C1 segment of cervical spinal cord (tissue), 14 donors: ENCODE measurements at regions not wholly inside any gene's neighbourhood (a gene's known extent, or its start where the extent isn't known, plus 50 kb on each side); places are given as distances from the start of the nearest gene placed in this dataset.

ENCODE experiments used
- DNase-seq, 14 donors: peaks; one replicate each; lab custom pipeline; 2025; lab: John Stamatoyannopoulos, UW

DNA sequence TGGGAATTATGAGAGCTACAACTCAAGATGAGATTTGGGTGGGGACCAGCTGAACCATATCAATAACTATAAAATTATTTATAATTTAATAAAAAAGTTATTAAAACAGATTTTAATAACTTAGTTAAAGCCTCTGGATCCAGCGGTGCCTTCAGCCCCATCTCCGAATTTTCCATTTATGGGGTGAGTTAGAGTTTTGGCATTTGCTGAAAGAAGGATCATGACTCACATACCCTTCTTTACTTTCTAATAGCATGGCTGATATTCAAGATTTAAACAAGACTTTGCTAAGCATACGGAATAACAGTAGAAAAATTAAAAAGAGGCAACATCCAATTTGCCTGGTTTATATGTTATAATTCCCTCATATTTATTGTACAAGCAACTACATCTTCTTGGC lies 94.5 kb downstream of the RDH14 start:
- no peak for DNase-seq

DNA sequence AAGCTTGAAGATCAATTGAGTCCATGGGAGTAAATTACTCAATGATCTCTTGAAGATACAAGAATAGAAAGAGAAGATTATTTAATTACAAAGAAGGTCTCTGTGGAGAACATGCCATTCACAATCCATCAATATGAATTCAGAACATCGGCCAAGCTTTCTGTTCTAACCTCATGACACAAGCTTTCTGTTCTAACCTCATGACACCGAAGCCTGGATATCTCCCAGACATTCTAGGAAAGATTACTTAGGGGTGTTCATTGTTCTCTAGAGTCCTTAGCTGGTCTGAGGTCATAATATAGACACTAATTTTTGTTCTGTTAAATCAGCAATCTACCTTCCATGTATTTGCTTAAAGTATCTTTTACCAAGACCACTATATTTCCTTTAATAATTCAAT lies 95.5 kb downstream of the RDH14 start:
- no peak for DNase-seq

DNA sequence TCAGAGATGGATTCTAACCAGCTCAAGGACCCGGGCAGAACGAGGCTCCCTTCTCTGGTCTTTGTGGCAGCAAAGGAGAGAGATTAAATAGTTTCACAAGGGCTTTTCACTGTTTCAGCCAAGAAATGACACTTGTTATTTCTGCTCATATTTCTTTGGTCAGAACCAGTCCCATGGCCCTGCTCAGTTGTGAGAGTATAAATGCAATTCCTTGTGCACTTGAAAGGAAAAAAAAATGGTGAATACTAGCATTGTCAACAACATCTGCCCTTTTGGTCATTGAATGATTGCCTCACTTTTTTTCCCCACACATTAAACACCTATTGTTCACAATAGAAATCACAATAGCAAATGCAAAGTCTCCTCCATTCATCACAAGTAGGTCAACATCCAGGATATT lies 104.4 kb downstream of the RDH14 start:
- peak in 2 of 14 donors; percentile 9 to 14 for DNase-seq

DNA sequence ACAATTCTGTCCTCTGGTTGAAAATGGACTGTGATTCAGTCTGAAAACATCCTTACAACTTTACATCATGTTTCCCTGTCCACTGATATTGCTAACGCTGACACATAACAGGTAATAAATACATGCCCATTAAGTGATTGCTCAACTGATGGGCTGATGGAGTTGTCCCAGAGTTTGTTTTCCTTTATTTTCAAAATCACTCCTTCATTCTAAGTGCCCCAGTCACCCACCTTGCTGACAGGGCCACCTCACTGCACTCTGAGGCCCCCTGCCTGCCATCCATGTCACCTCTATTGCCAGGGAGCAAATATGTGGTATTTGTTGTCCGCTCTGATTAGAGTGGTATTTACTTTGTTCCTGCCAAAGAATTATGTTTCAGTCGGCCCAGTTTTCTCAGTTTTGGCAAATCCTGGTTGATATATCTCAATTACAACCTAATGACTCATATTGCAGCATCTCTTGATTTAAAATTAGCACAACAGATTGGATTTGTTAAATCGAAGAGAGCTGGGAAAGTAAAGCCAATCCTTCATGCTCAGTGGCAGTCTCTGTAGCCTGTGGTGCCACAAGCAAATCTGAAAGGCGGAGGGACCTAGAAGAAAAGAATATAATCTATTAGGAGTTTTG lies 105.1 kb downstream of the RDH14 start:
- no peak for DNase-seq

DNA sequence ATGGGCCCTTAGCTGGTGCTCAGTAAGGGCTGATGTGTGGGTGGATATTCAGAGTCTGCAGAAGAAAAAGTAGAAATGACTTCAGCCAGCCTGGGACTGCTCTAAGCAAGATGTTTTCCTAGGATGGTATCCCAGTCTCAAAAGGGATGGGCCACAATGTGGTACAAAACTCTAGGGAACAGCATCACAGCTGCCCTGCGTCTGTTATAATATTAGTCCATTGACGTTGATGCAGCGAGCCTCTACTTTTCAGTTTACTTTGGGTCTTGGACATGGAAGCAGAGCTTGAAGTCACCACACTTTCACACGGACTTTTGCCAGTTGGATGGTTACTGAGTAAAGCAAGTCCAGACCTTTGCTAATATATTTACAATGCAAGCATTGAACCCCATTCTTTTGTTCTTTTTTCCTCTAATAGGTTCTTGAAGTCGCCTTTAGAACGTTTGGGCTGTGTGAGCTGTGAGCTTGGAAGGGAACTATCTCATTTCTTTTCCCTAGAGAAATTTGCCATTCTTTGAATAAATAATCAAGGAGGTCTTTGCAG lies 105.7 kb downstream of the RDH14 start:
- no peak for DNase-seq

DNA sequence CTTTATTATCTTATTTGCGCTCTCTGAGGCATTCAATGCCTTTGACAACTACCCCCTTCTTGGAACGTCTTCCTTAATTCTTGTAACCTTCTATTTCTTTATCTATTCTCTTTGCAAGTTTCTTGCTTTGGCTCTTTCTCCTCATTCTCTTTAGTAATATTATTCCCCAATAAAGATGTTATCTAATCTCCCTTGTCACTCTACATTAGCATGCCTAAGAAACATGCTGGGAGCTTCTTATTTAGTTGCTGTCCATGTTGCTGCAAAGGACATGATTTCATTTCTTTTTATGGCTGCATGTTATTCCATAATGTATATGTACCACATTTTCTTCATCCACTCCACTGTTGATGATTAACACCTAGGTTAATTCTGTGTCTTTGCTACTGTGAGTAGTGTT lies 113.7 kb downstream of the RDH14 start:
- DNase-seq, result no peak

DNA sequence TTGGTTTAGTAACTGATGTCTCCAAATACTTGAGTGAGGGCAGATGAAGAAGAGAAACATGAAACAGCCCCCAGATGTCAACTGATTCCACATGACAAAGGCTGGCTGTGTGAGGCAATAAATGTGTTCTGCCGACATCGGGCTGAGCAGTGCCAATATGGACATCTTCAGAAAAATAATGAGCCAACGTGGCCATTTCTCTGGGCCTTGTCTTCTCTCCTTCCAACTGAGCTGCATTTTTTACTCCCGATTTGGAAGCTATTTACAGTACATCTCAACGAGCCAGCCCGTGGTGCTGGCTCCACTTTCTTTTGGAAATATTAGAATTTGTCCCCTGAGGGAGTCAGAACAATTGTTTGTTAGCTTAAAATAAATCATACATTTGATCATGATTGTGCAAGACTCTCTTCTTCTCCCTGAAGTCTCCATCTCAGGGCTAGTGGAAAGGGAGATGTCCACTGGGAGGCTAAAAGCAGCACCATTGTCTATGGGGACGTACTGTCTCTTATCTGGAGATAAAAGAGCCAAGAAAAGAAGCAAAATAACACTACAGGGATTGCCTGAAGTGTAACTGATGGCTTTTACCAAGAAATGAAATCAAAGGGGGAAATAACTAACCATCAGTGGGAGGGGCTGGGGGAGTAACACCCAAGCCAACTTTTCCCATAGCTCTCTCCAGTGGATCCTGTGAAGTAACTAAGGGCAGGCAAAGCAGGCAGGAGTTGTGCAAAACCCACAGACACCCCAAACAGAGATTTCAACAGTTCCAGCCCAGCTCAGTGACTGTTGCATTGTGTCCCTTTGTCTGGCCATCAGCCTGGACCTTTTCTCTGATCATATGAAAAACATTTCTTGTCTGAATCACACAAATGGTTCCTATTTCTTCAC lies 114.8 kb downstream of the RDH14 start:
- DNase-seq, result no peak

DNA sequence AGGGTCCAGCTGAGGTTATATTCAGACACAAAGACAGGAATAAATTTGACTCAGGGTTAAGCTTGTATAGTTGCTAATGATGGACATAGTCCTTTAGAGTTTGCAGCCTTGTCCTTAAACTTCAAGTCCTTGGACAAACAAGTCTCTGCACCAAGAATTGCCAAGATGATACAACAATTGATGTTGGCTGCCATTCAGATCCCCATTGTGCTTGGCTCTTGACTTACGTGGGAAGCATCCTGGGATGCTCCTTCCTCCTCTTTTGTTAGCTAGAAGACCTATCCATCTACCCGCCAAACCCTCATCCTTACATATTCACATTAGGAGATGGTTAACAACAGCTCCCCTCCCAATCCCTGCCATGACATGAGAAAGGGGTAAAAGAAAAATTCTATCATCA lies 115.6 kb downstream of the RDH14 start:
- DNase-seq, result no peak

DNA sequence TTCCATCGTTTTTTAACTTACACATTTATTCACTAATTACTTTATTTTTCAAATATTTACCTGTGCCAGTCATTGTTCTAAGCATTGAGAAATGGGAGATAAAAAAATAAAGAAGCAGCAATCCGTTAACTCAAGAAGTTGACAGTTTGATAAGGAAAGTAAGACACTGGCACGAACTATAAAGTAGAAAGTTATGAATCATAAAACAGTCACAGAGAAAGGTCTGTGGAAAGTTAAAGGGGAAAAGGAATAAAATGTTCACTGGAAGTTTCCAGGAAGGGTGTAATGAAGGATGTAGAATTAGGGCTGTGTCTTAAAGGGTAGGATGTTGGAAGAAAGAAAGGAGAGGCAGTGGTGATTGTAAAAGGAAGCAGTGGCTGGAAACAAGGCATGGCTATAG lies 118.9 kb downstream of the RDH14 start:
- no peak for DNase-seq

DNA sequence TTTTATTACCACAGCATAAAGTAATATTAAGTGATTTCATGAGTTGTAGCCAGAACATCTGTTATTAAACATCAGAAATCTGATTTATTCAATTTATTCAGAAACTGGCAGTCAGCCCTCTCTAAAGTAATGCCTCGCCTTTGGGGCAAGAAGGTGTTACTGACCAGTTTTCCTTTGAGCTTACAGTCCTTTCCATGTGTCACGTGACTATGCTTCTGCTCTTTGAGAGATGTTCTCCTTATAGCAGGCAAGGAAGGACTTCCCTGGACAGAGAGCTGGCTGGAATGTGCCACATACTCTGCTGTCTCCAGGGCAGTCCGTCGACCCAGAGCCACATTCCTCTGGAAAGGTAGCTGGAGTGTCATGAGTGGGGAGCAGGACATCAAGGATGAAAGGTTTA lies 119.7 kb downstream of the RDH14 start:
- DNase-seq, result no peak

DNA sequence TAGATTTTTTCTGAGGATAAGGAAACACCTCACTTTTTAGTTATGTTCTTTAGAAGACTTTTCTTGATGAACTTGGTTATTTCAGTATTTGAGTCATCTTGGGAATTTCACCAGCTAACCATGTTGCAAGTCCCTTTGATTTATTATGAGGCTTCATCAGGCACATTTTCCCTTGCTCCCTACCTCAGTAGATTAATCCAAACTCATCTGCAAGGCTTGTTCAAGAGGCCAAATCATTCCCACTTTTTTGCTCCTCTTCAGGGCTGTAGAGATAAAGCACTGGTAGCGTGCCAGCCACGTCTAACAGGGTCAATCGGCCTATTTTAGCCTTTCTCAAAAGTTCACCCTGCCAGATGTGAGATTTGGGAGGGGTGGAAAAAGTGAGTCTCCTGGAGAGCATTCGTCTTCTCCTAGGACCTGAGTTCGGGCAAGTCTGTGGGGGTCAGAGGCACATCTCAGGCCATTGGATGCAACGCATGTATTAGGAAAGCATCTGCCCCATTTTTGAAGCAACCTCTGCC lies 120.3 kb downstream of the RDH14 start:
- no peak for DNase-seq

DNA sequence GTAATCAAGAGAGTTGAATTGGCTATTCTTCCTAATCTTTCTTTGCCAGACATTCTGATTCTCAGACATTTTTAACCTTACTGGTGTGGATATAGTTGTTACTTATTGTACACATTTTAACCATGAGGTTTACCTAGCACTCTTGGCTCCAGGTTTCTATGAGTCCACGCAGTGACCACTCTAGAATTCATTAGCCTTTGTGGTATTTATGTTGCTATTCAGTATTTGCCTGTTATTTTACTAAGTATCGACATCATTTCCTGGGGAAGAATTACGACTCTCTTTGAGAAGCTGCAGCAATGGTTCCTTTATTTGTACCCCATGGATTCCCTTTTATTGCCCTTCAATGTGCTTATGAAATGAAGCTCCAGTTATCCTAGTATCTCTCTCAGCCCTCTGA lies 120.7 kb downstream of the RDH14 start:
- DNase-seq, result no peak

DNA sequence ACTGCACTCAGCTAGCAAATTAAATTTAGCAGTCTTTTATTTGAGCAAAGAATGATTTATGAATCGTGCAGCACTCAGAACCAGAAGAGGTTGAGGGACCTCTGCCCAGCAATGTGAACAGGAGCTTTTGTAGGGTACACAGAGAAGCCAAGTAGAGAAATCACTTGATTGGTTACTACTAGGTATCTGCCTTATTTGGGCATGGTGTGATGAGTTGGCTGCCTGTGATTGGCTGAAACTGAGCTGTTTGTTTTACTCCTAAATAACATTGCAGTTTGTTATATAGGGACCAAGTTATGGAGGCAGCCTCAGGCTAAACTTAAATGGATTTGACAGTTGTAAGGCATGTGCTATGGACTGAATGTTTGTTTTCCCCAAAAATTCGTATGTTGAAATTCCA lies 122.5 kb downstream of the RDH14 start:
- no peak for DNase-seq

DNA sequence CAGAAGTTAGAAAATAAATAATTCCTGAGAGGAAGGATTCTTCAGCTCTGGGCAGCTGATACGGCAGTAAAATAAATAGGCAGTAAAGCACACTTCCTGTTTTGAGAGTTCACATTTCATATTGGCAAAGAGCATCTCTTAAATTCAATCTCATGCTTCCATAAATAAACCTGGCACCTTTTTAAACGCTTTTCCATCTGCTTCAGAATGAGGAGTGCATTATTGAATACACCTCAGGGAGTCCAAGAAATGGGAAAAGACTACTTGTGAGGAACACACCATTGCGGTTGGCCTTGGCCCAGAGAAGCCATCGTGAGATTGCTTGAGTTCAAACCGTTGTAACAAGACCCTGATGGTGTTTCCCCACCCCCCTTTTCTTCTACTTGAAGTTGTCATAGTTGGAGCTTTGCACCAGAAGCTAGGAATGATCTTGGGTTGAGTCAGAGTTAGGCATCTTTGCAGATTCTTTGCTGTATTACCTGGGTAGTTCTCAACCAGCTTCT lies 123.9 kb downstream of the RDH14 start:
- DNase-seq, result no peak

DNA sequence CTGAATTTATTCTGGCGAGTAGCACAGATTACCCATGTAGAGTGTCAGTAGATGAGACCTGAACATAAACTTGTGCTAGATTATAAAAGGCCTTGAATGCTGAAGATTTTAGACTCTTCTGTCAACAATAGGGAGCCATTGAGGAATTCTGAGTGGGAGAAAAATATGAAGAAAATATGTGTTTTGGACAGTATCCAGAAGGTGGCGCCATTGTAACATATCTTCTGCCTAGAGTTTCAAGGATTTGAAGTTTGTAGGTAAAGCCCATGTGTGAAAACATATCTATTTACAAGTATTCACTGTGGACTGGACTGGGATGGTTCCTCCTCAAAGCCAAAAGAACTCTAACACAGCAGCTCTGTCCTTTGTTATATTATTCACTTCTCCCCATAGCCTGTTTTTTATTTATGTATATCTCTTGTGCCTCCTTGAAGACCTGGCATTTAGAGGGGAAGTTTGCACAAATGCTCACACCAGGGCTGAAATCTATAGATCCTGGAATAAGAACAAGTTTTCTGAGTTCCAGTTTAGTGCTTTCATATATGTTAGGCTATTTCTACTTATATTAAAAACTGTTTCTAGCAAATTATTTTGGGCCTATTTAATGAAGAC lies 124.9 kb downstream of the RDH14 start:
- DNase-seq, result no peak

DNA sequence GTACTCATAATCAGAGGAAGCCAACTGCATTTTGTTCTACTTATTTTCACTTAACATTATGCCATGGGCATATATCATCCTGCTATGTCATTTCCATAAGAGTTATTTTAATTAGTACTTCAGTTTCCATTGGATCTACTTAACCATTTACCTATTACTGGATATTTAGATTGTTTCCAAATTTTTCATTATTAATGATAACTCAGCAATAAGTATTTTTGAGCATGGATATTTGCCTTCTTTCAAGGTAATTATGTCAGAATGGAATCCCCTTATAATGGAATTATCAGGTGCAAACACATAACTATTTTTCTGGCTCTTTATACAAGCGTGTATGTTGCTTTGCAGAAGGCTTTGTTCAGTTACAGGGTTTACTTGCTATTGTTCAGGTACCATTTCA lies 126.6 kb downstream of the RDH14 start:
- DNase-seq, result no peak

DNA sequence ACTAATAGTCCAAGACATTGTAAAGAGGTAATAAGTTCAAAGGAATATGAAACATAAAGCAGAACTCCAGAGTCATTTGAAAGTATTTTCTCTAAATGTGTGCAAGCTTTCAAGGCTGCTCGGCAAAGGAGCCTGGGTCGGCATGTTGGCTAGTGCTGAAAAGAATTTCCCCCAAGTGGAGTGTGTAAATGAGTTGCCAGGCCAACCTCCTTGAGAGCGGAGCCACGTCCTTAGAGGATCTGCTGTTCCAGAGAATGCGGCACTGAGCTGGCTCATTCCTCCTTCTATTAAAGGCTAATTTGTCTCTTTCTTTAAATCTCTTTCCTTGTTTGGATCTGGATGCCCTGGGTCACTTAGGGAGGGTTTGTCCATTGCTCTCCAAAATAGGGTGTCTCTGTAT lies 127.5 kb downstream of the RDH14 start:
- DNase-seq, result peak in 3 of 14 donors; percentile 1 to 20 (median 3)

DNA sequence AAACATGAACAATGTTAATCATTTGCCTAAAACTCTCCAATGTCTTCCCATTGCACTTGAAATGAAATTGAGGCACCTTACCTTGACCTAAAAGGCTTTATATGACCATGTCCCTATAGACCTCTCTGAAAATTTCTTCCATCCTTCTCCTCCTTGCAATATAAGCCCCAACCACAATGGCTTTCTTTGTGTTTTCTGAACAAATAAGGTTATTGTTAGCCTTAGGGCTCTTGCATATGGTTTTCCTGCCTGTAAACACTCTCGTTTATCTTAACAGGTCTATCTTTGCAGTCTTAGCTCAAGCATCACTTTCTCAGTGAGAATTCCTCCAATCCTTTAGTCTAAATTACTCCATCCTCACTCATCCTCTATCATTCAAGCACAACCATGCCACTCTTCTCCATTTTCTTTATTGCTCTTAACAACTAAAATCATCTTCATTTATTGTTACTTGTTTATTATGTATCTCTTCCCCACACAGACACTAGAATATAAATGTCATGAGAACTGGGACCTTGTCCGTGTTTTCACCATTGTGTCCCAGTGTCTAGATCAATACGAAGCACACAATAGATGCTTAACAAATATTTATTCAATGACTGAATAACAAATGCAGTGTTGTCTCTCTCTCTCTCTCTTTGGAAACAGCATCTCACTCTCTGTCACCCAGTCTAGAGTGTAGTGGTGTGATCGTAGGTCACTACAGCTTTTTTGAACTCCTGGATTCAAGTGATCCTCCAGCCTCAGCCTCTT lies 129.3 kb downstream of the RDH14 start:
- DNase-seq, result no peak

DNA sequence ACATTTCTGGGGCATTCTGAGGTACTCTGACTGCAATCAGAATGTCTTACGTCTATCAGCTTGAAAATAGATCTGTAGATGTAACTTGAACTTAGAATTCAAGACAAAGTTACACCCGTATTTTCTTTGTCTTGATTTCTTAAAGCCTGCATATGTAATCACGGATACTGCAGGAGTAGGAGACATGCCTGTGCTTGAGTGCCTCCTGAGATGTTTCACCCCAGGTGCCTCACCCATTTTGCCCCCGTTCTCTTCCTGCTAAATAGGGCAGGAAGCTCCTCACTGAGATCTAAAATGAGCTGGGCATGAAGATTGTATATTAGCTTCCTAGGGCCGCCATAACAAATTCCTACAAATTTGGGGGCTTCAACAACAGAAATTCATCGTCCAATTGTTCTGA lies 131.9 kb downstream of the RDH14 start:
- no peak for DNase-seq

DNA sequence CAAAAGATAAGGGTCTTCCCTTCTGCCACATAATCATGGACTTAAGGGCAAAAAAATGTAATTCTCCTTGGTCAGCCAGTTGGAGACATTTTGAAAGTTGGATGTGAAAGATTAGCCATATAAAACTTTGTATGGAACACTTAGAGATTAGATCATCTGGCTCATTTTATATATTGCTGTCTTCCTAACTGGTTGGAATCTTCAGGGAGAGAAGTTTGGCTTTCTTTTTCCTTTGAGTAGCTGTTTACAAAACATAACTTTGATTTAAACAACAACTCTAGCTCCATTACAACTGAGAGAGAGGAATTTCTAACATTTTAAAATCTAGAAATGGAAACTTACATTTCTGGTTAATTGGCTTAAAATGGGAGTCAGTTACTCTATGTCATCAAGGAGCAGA lies 132.7 kb downstream of the RDH14 start:
- no peak for DNase-seq

DNA sequence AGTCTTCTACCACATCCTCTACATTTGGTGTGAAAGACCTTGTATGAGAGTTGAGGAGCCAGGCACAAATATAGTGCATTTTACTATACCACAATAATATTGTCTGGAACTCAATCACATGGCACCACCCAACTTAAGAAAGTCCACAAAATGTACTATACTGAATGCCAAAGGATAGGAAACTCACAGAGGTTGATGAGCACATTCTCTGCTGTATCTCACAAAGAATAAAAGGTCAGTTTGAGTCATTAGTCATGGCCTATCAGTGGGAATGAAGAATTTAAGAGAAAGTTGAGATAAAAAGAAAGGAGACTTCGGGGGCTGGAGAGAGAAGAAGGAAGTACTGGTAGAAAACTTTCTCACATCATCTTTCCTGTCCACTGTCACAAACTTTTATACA lies 134.3 kb downstream of the RDH14 start:
- no peak for DNase-seq
